HG03521 (cell line): ENCODE measurements at regions not wholly inside any gene's neighbourhood (a gene's known extent, or its start where the extent isn't known, plus 50 kb on each side); places are given as distances from the start of the nearest gene placed in this dataset.
"Not testable (repeated sequence)": the region's sequence is repeated elsewhere in the genome, so short reads cannot be mapped to it uniquely, and the experiment has no call there.

ENCODE experiments used
- ATAC-seq: cut with Tn5 transposase; IDR thresholded peaks from one replicate; pipeline ENCODE4 v1.9.1; 2021; ENCODE audit warnings: mild to moderate bottlenecking, moderate library complexity; ENCODE audit not compliant: unreplicated experiment

- no peak for ATAC-seq
Measured at GRCh38 chr3:20668411-20668810, 482.4 kb upstream of the SGO1 start.

GRCh38 chr3:20666091-20666490 lies 480.1 kb upstream of the SGO1 start:
- ATAC-seq, result no peak

- ATAC-seq, result no peak
Measured at GRCh38 chr3:20658491-20658890, 472.5 kb upstream of the SGO1 start.

DNA sequence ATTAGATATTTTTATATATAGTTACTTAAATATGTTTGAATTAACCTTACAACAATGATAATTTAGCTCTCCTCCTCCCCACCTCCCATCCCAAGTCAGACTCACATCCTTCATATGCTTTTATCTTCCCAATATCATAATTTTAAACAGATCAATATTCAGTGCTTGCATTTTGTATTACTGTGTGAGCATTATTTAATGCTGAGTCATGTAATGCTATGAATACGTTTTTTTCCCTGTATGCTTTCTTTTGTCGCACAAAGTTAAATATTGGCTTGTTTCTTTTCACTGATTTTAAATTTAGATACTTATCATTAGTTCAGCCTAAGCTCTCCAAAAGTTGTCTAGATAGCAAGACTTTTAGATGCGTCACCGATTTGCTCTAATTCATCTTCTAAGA lies 471.6 kb upstream of the SGO1 start:
- no peak for ATAC-seq

DNA sequence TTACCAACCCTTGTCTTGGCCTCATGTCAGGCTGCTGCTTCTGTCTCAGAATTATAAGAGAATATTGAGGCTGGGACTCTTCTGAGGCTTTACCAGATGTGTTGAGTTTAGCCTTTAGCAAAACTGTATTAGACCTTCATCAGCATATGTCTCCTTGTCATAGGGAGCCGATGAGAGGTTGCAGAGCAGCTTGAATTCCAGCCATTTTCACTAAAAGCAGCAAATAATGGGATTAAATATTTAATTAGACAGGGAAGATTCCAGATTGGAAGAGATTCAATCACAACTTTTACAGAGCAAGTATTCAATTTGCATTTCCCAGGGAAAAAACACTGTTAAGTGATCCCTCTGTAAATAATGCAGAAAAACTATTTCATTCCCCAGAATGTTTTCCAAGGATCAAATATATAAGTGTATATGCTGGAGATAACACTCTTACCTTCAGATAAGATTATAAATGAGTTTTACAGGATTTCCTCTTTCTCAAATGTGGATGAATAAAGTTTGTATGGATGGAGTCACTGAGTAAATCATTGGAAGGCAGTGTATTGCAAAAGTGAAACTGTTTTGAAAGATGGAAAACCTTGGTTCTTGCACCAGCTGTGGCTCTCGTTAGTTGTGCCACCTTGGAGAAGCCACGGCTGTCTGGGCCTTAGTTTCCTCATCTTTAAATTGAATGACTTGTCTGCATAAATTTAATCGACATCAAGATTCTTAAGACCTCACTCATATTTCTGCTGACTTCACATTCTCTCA lies 466.4 kb upstream of the SGO1 start:
- no peak for ATAC-seq

- no peak for ATAC-seq
Measured at GRCh38 chr3:20648921-20649381, 462.9 kb upstream of the SGO1 start.

DNA sequence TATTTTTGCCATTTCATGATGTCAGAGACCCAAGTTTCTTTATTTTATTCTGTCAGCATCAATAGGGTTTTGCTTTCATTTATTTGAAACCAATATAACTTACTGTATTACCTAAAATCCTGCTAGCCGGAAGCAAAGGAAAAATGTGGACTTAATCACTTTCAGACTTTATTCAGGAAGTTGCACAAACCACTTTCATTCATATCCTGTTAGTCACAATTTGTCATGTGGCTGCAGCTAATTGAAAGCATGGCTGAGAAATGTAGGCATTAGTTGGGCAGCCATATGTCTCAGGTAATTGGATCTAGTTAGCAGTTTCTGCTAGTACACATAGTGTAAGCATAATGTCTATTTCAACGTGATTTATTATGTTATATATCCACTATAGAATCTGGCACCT lies 462.3 kb upstream of the SGO1 start:
- no peak for ATAC-seq

- no peak for ATAC-seq
Measured at GRCh38 chr3:20646425-20646824, 460.4 kb upstream of the SGO1 start.

DNA sequence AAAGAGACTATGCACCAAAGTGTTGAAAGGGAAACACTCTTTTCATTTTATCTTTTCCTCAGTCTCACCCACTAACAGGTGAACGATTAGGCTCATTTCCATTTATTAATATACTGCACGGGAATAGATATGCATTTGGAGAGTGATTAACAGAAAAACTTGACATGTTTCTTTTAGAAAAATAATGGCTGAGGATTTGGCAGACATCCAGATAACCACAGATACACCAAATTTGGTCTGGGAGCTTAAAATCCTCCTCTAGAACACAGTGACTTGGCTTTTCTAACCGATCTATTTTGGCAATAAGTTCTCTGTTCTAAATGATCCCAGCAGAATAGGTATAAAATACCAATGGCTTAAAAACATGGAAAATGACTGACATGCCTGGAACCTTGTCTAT lies 459.3 kb upstream of the SGO1 start:
- no peak for ATAC-seq

GRCh38 chr3:20637729-20638128 lies 451.7 kb upstream of the SGO1 start:
- no peak for ATAC-seq

- ATAC-seq, result no peak
Measured at GRCh38 chr3:20622304-20622703, 436.3 kb upstream of the SGO1 start.

DNA sequence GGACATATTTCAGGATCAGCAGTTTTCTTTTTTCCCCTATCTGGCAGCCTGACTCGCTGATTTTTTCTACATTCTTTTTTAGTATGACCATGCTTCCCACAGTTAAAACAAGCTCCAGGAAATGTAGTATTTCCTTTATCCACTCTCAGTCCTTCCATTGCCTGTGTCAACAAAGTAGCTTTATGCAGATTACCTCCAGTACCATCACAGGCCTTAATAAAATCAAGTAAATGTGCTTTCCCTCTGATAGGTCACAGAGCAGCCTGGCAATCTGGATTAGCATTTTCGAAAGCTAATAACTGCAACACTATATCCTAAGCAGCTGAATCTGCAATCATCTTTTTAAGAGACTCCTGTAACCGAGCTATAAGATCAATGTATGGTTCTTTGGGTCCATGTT lies 432.6 kb upstream of the SGO1 start:
- not testable (repeated sequence) for ATAC-seq

DNA sequence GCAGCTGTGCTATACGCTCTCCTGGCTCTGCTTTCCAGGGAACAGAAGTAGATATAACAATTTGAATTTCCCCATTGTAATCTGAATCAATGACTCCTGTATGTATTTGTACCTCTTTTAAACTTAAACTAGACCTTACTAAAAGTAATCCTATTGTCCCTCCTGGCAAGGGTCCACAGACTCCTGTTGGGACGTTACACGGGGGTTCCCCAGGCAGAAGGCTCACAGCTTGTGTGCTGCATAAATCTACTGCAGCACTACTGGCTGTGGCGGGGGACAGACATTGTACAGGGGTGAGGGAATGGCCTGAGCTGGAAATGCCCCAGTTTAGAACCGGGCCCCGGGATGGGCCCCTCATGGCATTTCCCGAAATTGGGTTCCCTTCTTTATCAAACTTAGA lies 432.2 kb upstream of the SGO1 start:
- not testable (repeated sequence) for ATAC-seq

GRCh38 chr3:20615982-20616381 lies 430.0 kb upstream of the SGO1 start:
- ATAC-seq, result not testable (repeated sequence)

- ATAC-seq, result no peak
Measured at GRCh38 chr3:20608054-20608738, 422.2 kb upstream of the SGO1 start.

DNA sequence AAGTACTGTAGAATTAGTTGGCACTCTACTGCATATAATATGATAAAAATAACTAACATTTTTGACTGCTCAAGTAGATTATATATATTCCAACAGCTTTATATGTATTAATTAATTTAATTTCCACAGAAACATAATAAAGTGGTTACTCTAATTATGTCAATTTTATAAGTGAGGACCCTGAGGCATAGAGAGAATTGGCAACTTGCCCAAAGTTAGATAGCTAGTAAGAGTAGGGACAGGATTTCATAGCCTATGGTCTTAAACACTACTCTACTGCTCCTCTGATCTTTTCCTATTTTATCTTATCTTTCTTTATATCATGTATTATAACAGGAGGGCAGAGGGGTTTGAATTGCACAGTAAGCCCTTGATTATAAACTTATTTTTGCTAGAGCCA lies 418.7 kb upstream of the SGO1 start:
- ATAC-seq, result no peak

GRCh38 chr3:20589275-20589674 lies 403.3 kb upstream of the SGO1 start:
- ATAC-seq, result no peak

DNA sequence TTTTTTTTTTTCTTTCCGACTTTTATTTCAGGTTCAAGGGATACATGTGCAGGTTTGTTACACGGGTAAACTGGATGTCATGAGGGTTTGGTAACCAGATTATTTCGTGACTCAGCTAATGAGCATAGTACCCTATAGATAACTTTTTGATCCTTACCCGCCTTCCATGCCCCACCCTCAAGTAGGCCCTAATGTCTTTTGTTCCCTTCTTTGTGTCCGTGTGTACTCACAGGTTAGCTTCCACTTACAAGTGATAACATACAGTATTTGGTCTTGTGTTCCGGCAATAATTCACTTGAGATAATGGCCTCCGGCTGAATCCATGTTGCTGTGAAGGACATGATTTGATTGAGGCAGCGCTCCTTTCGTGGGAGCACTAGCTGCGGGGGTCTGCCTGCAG lies 402.8 kb upstream of the SGO1 start:
- ATAC-seq, result no peak

GRCh38 chr3:20583648-20584047 lies 397.6 kb upstream of the SGO1 start:
- ATAC-seq, result no peak

DNA sequence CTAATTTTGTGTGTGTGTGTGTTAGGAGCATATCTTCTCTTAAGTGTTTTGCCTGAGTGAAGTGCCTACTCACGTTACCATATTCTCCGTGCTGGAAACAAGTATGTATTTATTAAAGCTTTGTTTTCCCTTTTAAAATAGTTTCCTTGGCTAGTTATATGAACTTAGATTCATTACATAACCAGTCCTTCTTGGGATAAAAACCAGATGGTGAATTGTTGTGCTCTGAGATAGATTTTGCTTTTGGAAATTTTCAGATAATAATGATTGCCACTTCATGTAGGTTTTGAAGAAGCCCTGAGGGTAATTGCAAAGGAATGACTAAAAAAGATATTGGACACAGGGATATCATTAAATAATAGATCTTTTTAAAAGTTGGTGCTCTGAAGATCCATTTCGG lies 390.2 kb upstream of the SGO1 start:
- ATAC-seq, result no peak

DNA sequence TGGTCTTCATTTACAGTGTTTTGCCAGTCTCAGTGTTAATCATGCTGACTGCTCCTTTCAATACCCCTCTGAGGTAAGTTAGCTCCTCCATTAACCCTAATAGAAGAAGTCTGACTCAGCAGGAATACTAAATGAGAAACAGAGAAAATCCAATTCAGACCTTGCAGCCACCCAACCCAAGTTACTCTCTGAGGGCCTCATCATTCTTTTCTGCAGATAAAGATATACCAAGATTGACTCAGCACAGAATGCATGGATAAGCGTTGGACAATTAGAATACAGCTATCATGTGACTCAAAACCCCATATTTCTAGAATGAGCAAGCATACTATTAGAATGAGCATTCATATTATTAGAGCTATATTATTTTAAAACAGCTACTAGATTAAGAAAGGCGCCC lies 389.1 kb upstream of the SGO1 start:
- ATAC-seq, result no peak

DNA sequence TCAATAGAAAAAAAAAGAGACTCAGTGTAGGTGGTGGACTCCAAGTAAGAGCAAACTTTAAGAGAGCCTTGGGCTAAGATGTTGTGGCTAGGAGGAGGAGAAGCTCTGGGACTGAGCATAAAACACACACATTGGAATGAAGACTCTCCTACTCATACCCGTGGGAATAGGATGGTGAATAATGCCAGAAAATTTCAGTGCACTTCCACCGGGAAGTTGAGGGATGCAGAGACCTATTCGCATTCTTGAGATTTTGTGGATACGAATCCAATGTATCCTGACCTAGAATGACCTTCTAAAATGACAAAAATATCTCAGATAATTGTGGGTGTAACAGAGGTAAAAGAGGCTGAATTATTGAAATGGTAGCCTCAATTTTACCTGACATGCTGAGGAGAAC lies 388.7 kb upstream of the SGO1 start:
- no peak for ATAC-seq

DNA sequence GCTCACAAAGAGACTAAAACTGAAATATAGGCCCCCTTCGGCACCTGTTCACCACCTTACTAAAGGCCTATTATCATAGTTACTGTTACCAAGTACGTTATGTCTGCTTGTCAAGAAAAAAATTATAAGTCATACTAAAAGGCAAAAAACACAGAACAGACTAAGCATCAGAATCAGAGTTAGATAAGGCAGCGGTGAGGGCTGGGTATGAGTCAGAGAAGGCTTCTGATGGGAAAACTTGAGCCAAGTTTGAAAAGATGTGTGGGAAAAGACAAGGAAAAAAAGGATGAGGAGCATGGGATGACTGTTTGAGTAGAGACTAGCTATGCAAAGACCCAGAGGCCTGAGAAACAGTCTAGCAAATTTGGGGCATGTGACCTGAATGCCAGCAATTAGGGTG lies 387.2 kb upstream of the SGO1 start:
- no peak for ATAC-seq
